ENCODE measurements at regions not wholly inside any gene's neighbourhood (a gene's known extent, or its start where the extent isn't known, plus 50 kb on each side); places are given as distances from the start of the nearest gene placed in this dataset.

DNA sequence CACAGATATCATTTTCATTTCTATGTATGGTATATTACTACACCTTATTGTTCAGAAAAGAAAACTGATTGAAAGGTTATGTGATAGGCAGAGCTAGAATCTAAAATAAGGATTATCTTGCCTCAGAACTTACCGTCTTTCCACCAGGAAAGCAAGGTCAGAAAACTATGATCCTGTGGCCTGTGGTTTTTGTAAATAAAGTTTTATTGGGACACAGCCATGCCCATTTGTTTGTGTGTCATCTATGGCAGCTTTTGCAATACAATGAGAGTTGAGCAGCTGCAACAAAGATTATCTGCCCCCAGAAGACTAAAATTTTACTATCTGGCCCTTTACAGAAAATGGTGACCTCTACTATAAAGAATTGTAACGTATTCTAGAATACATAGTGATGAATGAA is 314.7 kb upstream of the SLCO3A1 start:
- H3K4ac ChIP-seq (ENCODE audit: low read depth, low read length), result no peak overlapping the region
- H3K79me2 ChIP-seq (ENCODE audit: control insufficient read depth, insufficient read depth, low read length), result no peaks in the 10 kb centered on the region
- no peak overlapping the region for H4K5ac ChIP-seq (ENCODE audit: low read length)
- H3K27me3 ChIP-seq (ENCODE audit: insufficient read depth, low read length, poor library complexity), result no peaks in the 10 kb centered on the region
- H2BK120ac ChIP-seq (ENCODE audit: low read depth, low read length), result no peak overlapping the region
- DNase-seq, result no peak
- no peaks in the 10 kb centered on the region for H3K36me3 ChIP-seq (ENCODE audit: control insufficient read depth, insufficient read depth, low read length)
- H3K56ac ChIP-seq (ENCODE audit: low read length), result no peak overlapping the region
- no peak overlapping the region for H3K4me2 ChIP-seq (ENCODE audit: low read length)
- H2BK15ac ChIP-seq (replicated peaks; ENCODE audit: low read depth), result no peak overlapping the region
- no peak overlapping the region for H3K4me3 ChIP-seq (ENCODE audit: low read length)
- no peak overlapping the region for H2BK5ac ChIP-seq (ENCODE audit: low read length)
- no peak overlapping the region for H4K8ac ChIP-seq (ENCODE audit: low read depth, low read length)
- no peaks in the 10 kb centered on the region for H3K4me1 ChIP-seq (ENCODE audit: control insufficient read depth, low read depth, low read length)
- no peaks in the 10 kb centered on the region for H3K79me1 ChIP-seq (ENCODE audit: low read length)
- no peak overlapping the region for H3K27ac ChIP-seq (ENCODE audit: low read depth, low read length)
- H2AK5ac ChIP-seq (ENCODE audit: low read length), result no peak overlapping the region
- H3K23ac ChIP-seq (ENCODE audit: low read length), result no peak overlapping the region
- no peak overlapping the region for H3K9ac ChIP-seq (ENCODE audit: low read length)
- H3K18ac ChIP-seq (ENCODE audit: low read length), result no peak overlapping the region
- no CpG with 5 or more reads among the region's 2 CpGs for WGBS (ENCODE audit: extremely low coverage, insufficient coverage, low lambda C conversion rate)

DNA sequence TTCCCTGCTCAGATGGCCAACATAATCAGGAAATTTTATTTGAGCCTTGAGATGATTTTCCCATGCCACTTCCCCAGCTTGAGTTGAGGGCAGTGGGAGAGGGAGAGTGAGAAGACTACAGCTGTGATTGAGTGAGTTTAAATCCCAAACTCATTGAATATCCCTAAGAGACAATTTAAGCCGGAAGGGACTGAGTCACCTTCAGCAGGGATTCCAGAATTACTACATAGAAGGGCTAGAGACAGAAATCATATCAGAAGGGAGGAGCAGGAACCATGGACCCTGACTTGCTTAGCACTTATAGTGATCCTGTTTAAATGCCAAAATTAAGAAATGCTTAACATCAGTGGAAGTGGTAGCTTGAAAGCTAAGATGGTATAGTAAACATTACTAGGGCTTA is 312.2 kb upstream of the SLCO3A1 start:
- no peak overlapping the region for H3K27ac ChIP-seq (ENCODE audit: low read depth, low read length)
- no peak for DNase-seq
- H3K79me2 ChIP-seq (ENCODE audit: control insufficient read depth, insufficient read depth, low read length), result no peaks in the 10 kb centered on the region
- no peaks in the 10 kb centered on the region for H3K27me3 ChIP-seq (ENCODE audit: insufficient read depth, low read length, poor library complexity)
- no peak overlapping the region for H3K23ac ChIP-seq (ENCODE audit: low read length)
- no peak overlapping the region for H2BK120ac ChIP-seq (ENCODE audit: low read depth, low read length)
- no peak overlapping the region for H2AK5ac ChIP-seq (ENCODE audit: low read length)
- no peak overlapping the region for H3K9ac ChIP-seq (ENCODE audit: low read length)
- no peak overlapping the region for H4K8ac ChIP-seq (ENCODE audit: low read depth, low read length)
- no peak overlapping the region for H3K18ac ChIP-seq (ENCODE audit: low read length)
- H4K5ac ChIP-seq (ENCODE audit: low read length), result no peak overlapping the region
- H2BK5ac ChIP-seq (ENCODE audit: low read length), result no peak overlapping the region
- H3K4me3 ChIP-seq (ENCODE audit: low read length), result no peak overlapping the region
- H2BK15ac ChIP-seq (replicated peaks; ENCODE audit: low read depth), result no peak overlapping the region
- no peak overlapping the region for H3K4me2 ChIP-seq (ENCODE audit: low read length)
- no peak overlapping the region for H3K56ac ChIP-seq (ENCODE audit: low read length)
- WGBS (ENCODE audit: extremely low coverage, insufficient coverage, low lambda C conversion rate), result no CpG with 5 or more reads among the region's 1 CpG
- H3K4me1 ChIP-seq (ENCODE audit: control insufficient read depth, low read depth, low read length), result no peaks in the 10 kb centered on the region
- no peaks in the 10 kb centered on the region for H3K36me3 ChIP-seq (ENCODE audit: control insufficient read depth, insufficient read depth, low read length)
- no peak overlapping the region for H3K4ac ChIP-seq (ENCODE audit: low read depth, low read length)
- H3K79me1 ChIP-seq (ENCODE audit: low read length), result no peaks in the 10 kb centered on the region

DNA sequence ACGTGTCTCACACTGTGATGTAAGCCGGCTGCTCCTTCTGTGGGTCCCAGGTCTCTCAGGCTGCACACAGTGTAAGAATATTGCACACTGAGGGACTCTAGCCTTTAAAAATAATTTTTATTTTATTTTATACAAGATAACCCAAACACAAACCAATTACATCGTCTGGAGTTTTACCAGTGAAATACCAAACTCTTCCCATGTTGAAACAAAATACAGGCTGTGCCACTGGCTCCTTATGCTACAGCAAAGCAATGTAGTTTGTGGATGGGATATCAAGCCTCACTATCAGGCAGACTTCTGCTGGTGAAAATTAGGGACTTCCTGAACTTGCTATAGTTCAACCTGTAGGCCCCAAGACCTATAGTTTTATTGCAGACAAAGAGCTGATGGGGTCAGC is 311.3 kb upstream of the SLCO3A1 start:
- Histone ChIP-seq H2BK15ac (replicated peaks; ENCODE audit: low read depth) (no peak overlapping the region), H2AK5ac (ENCODE audit: low read length) (no peak overlapping the region), H2BK120ac (ENCODE audit: low read depth, low read length) (no peak overlapping the region), H3K9ac (ENCODE audit: low read length) (no peak overlapping the region), H3K79me1 (ENCODE audit: low read length) (no peaks in the 10 kb centered on the region), H3K18ac (ENCODE audit: low read length) (no peak overlapping the region), H3K4me1 (ENCODE audit: control insufficient read depth, low read depth, low read length) (no peaks in the 10 kb centered on the region), H2BK5ac (ENCODE audit: low read length) (no peak overlapping the region), H4K8ac (ENCODE audit: low read depth, low read length) (no peak overlapping the region), H3K4ac (ENCODE audit: low read depth, low read length) (no peak overlapping the region), H4K5ac (ENCODE audit: low read length) (no peak overlapping the region), H3K4me2 (ENCODE audit: low read length) (no peak overlapping the region), H3K56ac (ENCODE audit: low read length) (no peak overlapping the region), H3K36me3 (ENCODE audit: control insufficient read depth, insufficient read depth, low read length) (no peaks in the 10 kb centered on the region), H3K27ac (ENCODE audit: low read depth, low read length) (no peak overlapping the region), H3K4me3 (ENCODE audit: low read length) (no peak overlapping the region), H3K27me3 (ENCODE audit: insufficient read depth, low read length, poor library complexity) (no peaks in the 10 kb centered on the region), H3K23ac (ENCODE audit: low read length) (no peak overlapping the region), H3K79me2 (ENCODE audit: control insufficient read depth, insufficient read depth, low read length) (no peaks in the 10 kb centered on the region)
- WGBS (ENCODE audit: extremely low coverage, insufficient coverage, low lambda C conversion rate), result no CpG with 5 or more reads among the region's 3 CpGs
- no peak for DNase-seq

DNA sequence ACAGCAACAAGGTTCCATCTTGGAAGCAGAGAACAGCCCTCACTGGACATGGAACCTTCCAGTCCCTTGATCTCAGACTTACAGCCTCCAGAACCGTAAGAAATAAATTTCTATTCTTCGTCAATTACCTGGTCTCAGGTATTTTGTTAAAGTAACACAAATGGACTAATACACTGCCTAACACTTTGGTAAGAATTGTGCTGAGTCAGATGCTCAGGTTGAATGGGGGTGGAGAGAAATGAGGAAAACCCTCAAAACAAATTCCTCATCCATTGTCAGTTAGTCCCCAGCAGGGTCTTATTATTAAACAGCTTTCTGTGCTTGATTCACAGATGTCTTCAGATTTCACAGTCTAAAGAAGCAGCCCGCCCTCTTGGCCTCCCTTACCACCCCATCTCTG is 306.2 kb upstream of the SLCO3A1 start:
- H2BK15ac ChIP-seq (replicated peaks; ENCODE audit: low read depth), result no peak overlapping the region
- no peak overlapping the region for H3K18ac ChIP-seq (ENCODE audit: low read length)
- no peak overlapping the region for H3K9ac ChIP-seq (ENCODE audit: low read length)
- no peaks in the 10 kb centered on the region for H3K4me1 ChIP-seq (ENCODE audit: control insufficient read depth, low read depth, low read length)
- H3K27ac ChIP-seq (ENCODE audit: low read depth, low read length), result no peak overlapping the region
- no peaks in the 10 kb centered on the region for H3K79me1 ChIP-seq (ENCODE audit: low read length)
- H3K4me3 ChIP-seq (ENCODE audit: low read length), result no peak overlapping the region
- H3K36me3 ChIP-seq (ENCODE audit: control insufficient read depth, insufficient read depth, low read length), result no peaks in the 10 kb centered on the region
- no peak overlapping the region for H2AK5ac ChIP-seq (ENCODE audit: low read length)
- H3K56ac ChIP-seq (ENCODE audit: low read length), result no peak overlapping the region
- DNase-seq, result no peak
- H3K27me3 ChIP-seq (ENCODE audit: insufficient read depth, low read length, poor library complexity), result no peaks in the 10 kb centered on the region
- H4K8ac ChIP-seq (ENCODE audit: low read depth, low read length), result no peak overlapping the region
- no peaks in the 10 kb centered on the region for H3K79me2 ChIP-seq (ENCODE audit: control insufficient read depth, insufficient read depth, low read length)
- no peak overlapping the region for H2BK120ac ChIP-seq (ENCODE audit: low read depth, low read length)
- no peak overlapping the region for H3K4ac ChIP-seq (ENCODE audit: low read depth, low read length)
- no peak overlapping the region for H4K5ac ChIP-seq (ENCODE audit: low read length)
- H3K23ac ChIP-seq (ENCODE audit: low read length), result no peak overlapping the region
- no peak overlapping the region for H2BK5ac ChIP-seq (ENCODE audit: low read length)
- H3K4me2 ChIP-seq (ENCODE audit: low read length), result no peak overlapping the region
- no CpG with 5 or more reads among the region's 3 CpGs for WGBS (ENCODE audit: extremely low coverage, insufficient coverage, low lambda C conversion rate)

DNA sequence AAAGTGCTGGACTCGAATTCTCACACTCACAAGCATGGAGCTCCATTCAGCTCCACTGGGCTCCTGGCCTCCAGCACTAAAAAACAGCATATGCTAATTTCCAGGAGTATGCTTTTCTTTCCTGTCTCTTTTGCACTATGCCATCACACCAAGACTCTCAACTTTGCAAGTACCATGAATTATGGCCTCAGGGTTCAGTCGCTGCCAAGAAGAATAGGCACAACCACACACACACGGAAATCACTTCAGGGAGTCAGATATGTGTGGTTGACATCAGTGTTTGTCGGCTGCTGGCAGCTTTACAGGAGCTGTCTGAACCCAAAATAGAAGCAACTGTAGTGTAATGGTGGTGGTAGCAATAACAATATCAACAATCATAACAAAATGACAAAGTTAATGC is 305.0 kb upstream of the SLCO3A1 start:
- H3K4me1 ChIP-seq (ENCODE audit: control insufficient read depth, low read depth, low read length), result no peaks in the 10 kb centered on the region
- no peak overlapping the region for H3K18ac ChIP-seq (ENCODE audit: low read length)
- H4K8ac ChIP-seq (ENCODE audit: low read depth, low read length), result no peak overlapping the region
- no peaks in the 10 kb centered on the region for H3K36me3 ChIP-seq (ENCODE audit: control insufficient read depth, insufficient read depth, low read length)
- no CpG with 5 or more reads among the region's 4 CpGs for WGBS (ENCODE audit: extremely low coverage, insufficient coverage, low lambda C conversion rate)
- no peaks in the 10 kb centered on the region for H3K27me3 ChIP-seq (ENCODE audit: insufficient read depth, low read length, poor library complexity)
- H3K56ac ChIP-seq (ENCODE audit: low read length), result no peak overlapping the region
- no peaks in the 10 kb centered on the region for H3K79me2 ChIP-seq (ENCODE audit: control insufficient read depth, insufficient read depth, low read length)
- no peak overlapping the region for H2AK5ac ChIP-seq (ENCODE audit: low read length)
- H3K23ac ChIP-seq (ENCODE audit: low read length), result no peak overlapping the region
- no peak overlapping the region for H3K9ac ChIP-seq (ENCODE audit: low read length)
- H2BK15ac ChIP-seq (replicated peaks; ENCODE audit: low read depth), result no peak overlapping the region
- no peak overlapping the region for H3K4me2 ChIP-seq (ENCODE audit: low read length)
- no peaks in the 10 kb centered on the region for H3K79me1 ChIP-seq (ENCODE audit: low read length)
- no peak overlapping the region for H3K27ac ChIP-seq (ENCODE audit: low read depth, low read length)
- no peak overlapping the region for H4K5ac ChIP-seq (ENCODE audit: low read length)
- no peak overlapping the region for H2BK120ac ChIP-seq (ENCODE audit: low read depth, low read length)
- DNase-seq, result no peak
- H3K4ac ChIP-seq (ENCODE audit: low read depth, low read length), result no peak overlapping the region
- H2BK5ac ChIP-seq (ENCODE audit: low read length), result no peak overlapping the region
- H3K4me3 ChIP-seq (ENCODE audit: low read length), result no peak overlapping the region

DNA sequence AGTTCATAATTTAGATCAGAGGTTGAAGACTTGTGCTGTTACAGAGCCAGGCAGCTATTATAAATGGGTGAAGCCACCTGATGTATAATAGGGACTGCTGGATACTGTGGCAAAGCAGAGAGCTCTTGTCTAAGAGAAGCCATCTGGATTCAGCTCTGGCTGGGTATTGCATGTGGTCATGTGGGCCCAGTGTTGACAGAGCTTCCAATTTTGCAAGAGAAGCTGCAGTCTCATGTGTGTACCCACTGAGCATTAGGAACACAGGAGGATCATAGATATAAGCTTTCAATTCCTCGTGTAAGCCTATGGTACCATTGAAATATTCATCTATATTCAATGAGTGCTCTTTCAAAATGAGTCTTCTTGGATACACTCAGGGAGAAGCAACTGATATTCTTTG is 303.9 kb upstream of the SLCO3A1 start:
- Histone ChIP-seq H4K5ac (ENCODE audit: low read length) (no peak overlapping the region), H3K79me1 (ENCODE audit: low read length) (no peaks in the 10 kb centered on the region)
- no CpG with 5 or more reads among the region's 1 CpG for WGBS (ENCODE audit: extremely low coverage, insufficient coverage, low lambda C conversion rate)

More for the DNA sequence above, 303.9 kb upstream of the SLCO3A1 start:
- Histone ChIP-seq H3K56ac (ENCODE audit: low read length) (no peak overlapping the region), H3K27me3 (ENCODE audit: insufficient read depth, low read length, poor library complexity) (no peaks in the 10 kb centered on the region), H3K9ac (ENCODE audit: low read length) (no peak overlapping the region), H3K27ac (ENCODE audit: low read depth, low read length) (no peak overlapping the region), H3K23ac (ENCODE audit: low read length) (no peak overlapping the region), H4K8ac (ENCODE audit: low read depth, low read length) (no peak overlapping the region), H2BK15ac (replicated peaks; ENCODE audit: low read depth) (no peak overlapping the region), H3K36me3 (ENCODE audit: control insufficient read depth, insufficient read depth, low read length) (no peaks in the 10 kb centered on the region), H3K4me2 (ENCODE audit: low read length) (no peak overlapping the region), H2BK120ac (ENCODE audit: low read depth, low read length) (no peak overlapping the region), H2BK5ac (ENCODE audit: low read length) (no peak overlapping the region), H3K18ac (ENCODE audit: low read length) (no peak overlapping the region), H3K79me2 (ENCODE audit: control insufficient read depth, insufficient read depth, low read length) (no peaks in the 10 kb centered on the region), H3K4ac (ENCODE audit: low read depth, low read length) (no peak overlapping the region), H3K4me3 (ENCODE audit: low read length) (no peak overlapping the region), H3K4me1 (ENCODE audit: control insufficient read depth, low read depth, low read length) (no peaks in the 10 kb centered on the region), H2AK5ac (ENCODE audit: low read length) (no peak overlapping the region)
- DNase-seq, result no peak
